ENCODE measurements at regions not wholly inside any gene's neighbourhood (a gene's known extent, or its start where the extent isn't known, plus 50 kb on each side); places are given as distances from the start of the nearest gene placed in this dataset.

DNA sequence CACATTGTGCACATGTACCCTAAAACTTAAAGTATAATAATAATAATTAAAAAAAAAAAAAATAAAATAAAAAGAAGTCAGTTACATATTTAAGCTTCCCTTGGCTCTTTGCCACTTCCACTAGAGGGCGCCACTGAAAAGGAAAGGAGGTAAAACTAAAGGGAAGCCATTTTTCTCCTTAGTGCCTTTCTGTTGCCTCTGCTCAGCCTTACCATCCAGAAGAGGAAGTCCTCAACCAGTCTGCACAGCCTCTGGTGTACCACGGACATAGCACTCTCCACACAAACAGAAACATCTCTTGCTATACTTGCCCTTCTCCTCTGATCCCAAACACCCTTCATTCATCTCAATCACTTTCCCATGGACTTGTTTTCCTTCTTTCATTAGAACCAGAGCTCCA, 169.0 kb upstream of the EEA1 start:
- DNase-seq, result peak in 2 of 3 donors; percentile 52 to 88
- TF ChIP-seq, protein P1, sequence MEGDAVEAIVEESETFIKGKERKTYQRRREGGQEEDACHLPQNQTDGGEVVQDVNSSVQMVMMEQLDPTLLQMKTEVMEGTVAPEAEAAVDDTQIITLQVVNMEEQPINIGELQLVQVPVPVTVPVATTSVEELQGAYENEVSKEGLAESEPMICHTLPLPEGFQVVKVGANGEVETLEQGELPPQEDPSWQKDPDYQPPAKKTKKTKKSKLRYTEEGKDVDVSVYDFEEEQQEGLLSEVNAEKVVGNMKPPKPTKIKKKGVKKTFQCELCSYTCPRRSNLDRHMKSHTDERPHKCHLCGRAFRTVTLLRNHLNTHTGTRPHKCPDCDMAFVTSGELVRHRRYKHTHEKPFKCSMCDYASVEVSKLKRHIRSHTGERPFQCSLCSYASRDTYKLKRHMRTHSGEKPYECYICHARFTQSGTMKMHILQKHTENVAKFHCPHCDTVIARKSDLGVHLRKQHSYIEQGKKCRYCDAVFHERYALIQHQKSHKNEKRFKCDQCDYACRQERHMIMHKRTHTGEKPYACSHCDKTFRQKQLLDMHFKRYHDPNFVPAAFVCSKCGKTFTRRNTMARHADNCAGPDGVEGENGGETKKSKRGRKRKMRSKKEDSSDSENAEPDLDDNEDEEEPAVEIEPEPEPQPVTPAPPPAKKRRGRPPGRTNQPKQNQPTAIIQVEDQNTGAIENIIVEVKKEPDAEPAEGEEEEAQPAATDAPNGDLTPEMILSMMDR (IDR thresholded peaks at IDR 0.05), result peak; percentile 17
- intact Hi-C loops (cut with DNase I, micrococcal nuclease), result no loop called here

DNA sequence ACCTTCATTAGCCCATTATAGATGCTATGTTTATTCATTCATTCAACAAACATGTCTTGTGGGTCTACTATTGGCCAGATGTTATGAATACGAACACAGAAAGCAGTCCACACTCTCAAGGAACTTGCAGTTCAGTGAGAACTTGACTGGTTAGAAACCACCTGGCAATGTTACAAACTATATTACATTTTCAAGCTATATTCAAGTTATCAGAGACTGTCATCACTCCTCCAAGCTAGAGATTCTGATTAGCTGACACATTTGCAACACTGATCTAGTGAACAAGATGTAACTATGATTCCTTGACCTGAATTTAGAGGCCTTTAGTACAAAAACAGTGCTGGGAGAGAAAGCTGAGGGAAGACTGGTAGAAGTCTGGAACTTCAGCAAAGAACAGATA, 170.7 kb upstream of the EEA1 start:
- no peak for DNase-seq
- ATAC-seq, result no peak
- no peaks in the 10 kb centered on the region for H3K4me1 ChIP-seq (ENCODE audit: low read depth)
- TF ChIP-seq, protein P1 (IDR thresholded peaks at IDR 0.05), result no peak
- H3K4me3 ChIP-seq, result no peak overlapping the region
- H3K36me3 ChIP-seq (ENCODE audit: low read depth), result no peaks in the 10 kb centered on the region
- no peaks in the 10 kb centered on the region for H3K9me3 ChIP-seq
- intact Hi-C loops (cut with DNase I, micrococcal nuclease), result loop anchor here in 1 of 2 donors (10.0 kb wide), 1 partner anchor 285 kb away; no protein-coding TSS in a partner anchor

More for the DNA sequence above, 169.0 kb upstream of the EEA1 start:
- H3K4me3 ChIP-seq, result no peak overlapping the region
- H3K4me1 ChIP-seq (ENCODE audit: low read depth), result no peaks in the 10 kb centered on the region
- peak; percentile 88 for ATAC-seq
- no peaks in the 10 kb centered on the region for H3K36me3 ChIP-seq (ENCODE audit: low read depth)
- H3K9me3 ChIP-seq, result no peaks in the 10 kb centered on the region

DNA sequence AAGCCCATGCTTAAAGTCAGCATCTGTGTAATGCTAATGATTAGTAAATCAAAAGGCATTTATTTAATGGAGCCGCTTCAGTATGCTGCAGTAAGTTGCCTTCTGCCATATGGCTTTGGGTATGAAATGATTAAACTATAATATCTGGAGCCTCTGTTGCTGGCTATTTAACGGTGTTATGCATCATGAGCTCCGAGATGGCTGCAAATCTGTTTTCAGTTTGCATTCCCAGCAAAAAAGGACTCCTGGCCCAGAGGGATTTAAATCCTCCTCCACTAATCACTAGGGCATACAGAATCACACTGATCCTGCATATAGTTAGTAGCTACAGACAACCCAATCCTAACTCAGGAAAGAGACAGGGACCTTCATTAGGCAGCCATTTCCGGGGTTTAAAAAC, 171.5 kb upstream of the EEA1 start:
- Histone ChIP-seq H3K4me3 (no peak overlapping the region), H3K4me1 (ENCODE audit: low read depth) (no peaks in the 10 kb centered on the region), H3K9me3 (no peaks in the 10 kb centered on the region), H3K36me3 (ENCODE audit: low read depth) (no peaks in the 10 kb centered on the region)
- ATAC-seq (no peak), DNase-seq (no peak)
- TF ChIP-seq, protein P1 (IDR thresholded peaks at IDR 0.05), result no peak
- intact Hi-C loops (cut with DNase I, micrococcal nuclease), result loop anchor here in 1 of 2 donors (10.0 kb wide), 1 partner anchor 284 kb away; no protein-coding TSS in a partner anchor

DNA sequence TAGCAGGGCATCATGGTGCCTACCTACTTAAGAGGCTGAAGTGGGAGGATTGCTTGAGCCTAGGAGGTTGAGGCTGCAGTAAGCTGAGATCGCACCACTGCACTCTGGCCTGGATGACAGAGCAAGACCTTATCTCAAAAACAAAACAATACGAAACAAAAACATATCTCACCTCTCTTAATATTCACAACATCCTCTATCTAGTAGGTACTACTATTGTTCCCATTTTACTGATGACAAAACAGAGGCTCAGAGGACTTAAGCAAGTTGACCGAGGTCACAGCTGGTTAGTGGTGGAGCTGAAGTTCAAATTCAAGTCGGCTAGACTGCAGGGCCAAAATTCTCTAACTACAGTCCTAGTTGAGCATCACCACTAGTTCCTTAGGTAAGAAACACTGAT, 172.3 kb upstream of the EEA1 start:
- H3K36me3 ChIP-seq (ENCODE audit: low read depth), result no peaks in the 10 kb centered on the region
- TF ChIP-seq, protein P1 (IDR thresholded peaks at IDR 0.05), result no peak
- no peaks in the 10 kb centered on the region for H3K9me3 ChIP-seq
- no peak for DNase-seq
- H3K4me3 ChIP-seq, result no peak overlapping the region
- H3K4me1 ChIP-seq (ENCODE audit: low read depth), result no peaks in the 10 kb centered on the region
- intact Hi-C loops (cut with DNase I, micrococcal nuclease), result loop anchor here in 1 of 2 donors (10.0 kb wide), 1 partner anchor 283 kb away; no protein-coding TSS in a partner anchor
- ATAC-seq, result no peak

DNA sequence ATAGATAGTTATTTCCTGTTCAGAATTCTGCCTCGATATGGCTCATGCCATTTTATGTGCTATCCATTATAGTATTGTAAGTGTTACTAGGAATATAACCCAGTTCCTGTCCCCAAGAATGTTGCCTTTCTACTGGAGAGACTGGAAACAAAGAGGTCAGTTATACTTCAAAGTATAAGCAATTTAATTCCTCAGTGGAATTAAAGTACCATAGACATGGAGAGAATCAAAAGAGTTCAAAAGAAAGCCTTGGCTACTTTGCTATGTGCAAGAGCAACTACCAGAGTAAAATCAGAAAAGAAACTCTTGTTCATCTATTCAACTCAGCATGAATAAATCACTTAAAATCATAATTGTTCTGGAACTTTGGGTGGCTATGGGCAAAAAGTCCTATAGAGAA, 173.2 kb upstream of the EEA1 start:
- no peaks in the 10 kb centered on the region for H3K36me3 ChIP-seq (ENCODE audit: low read depth)
- no peak overlapping the region for H3K4me3 ChIP-seq
- TF ChIP-seq, protein P1 (IDR thresholded peaks at IDR 0.05), result no peak
- no peaks in the 10 kb centered on the region for H3K4me1 ChIP-seq (ENCODE audit: low read depth)
- ATAC-seq (no peak), DNase-seq (no peak)
- H3K9me3 ChIP-seq, result no peaks in the 10 kb centered on the region
- intact Hi-C loops (cut with DNase I, micrococcal nuclease), result loop anchor here in 1 of 2 donors (10.0 kb wide), 1 partner anchor 282 kb away; no protein-coding TSS in a partner anchor

DNA sequence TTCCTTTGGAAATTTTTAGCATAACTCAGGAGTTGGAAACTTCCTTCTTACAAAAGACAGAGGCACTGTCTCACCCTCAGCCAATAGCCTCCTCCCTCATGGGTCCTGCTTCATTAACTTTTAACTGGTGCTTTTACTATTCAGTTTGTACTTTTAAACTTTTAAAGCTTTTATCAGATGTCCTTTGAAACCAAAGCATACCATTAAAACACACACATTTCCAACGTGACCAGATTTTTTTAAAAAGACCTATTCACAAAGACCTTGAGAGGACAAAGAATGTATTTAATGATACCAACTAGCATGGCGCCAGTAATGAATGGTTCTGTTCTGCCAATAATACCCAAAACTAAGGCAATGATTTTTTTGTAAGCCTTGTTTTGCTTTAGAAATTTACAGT, 173.6 kb upstream of the EEA1 start:
- no peaks in the 10 kb centered on the region for H3K4me1 ChIP-seq (ENCODE audit: low read depth)
- no peaks in the 10 kb centered on the region for H3K36me3 ChIP-seq (ENCODE audit: low read depth)
- DNase-seq (no peak), ATAC-seq (no peak)
- intact Hi-C loops (cut with DNase I, micrococcal nuclease), result loop anchor here in 1 of 2 donors (10.0 kb wide), 1 partner anchor 282 kb away; no protein-coding TSS in a partner anchor
- TF ChIP-seq, protein P1 (IDR thresholded peaks at IDR 0.05), result no peak
- no peak overlapping the region for H3K4me3 ChIP-seq
- H3K9me3 ChIP-seq, result no peaks in the 10 kb centered on the region

Measured in mucosa of descending colon (tissue), 3 donors.